GM23338 (cell line): ENCODE measurements at regions not wholly inside any gene's neighbourhood (a gene's known extent, or its start where the extent isn't known, plus 50 kb on each side); places are given as distances from the start of the nearest gene placed in this dataset.

ENCODE experiments used
- ATAC-seq: fragments of 200-7000 bp; cut with Tn5 transposase; 3 replicates; pipeline ENCODE4 v1.9.1; 2020
- DNase-seq: peaks from one replicate; pipeline ENCODE4 v3.0.0-alpha.2; 2015; ENCODE audit warnings: low spot score
- H2AFZ ChIP-seq: fragments of 200-600 bp; sonication (generic); 2 replicates; pipeline ENCODE4 v1.8.0; 2016; ENCODE audit warnings: antibody characterized with exemption, mild to moderate bottlenecking, moderate library complexity
- H3F3A ChIP-seq: fragments of 200-600 bp; sonication (generic); replicated peaks from 2 replicates; pipeline ENCODE4 v1.8.0; 2017; ENCODE audit warnings: antibody characterized with exemption, mixed run types, low read depth
- H3K27ac ChIP-seq: fragments of 200-600 bp; sonication (generic); 2 replicates; pipeline ENCODE4 v1.6.1; 2016; ENCODE audit warnings: low read depth
- H3K27me3 ChIP-seq: fragments of 200-600 bp; sonication (generic); 2 replicates; pipeline ENCODE4 v1.8.0; 2016; ENCODE audit warnings: mild to moderate bottlenecking, mixed run types, moderate library complexity; ENCODE audit not compliant: insufficient read depth
- H3K36me3 ChIP-seq: fragments of 200-600 bp; sonication (generic); 2 replicates; pipeline ENCODE4 v1.8.0; 2016; ENCODE audit warnings: mild to moderate bottlenecking; ENCODE audit not compliant: insufficient read depth
- H3K4me1 ChIP-seq: fragments of 200-600 bp; sonication (generic); 2 replicates; pipeline ENCODE4 v1.8.0; 2016; ENCODE audit warnings: mild to moderate bottlenecking, moderate library complexity; ENCODE audit not compliant: insufficient read depth
- H3K4me2 ChIP-seq: fragments of 200-600 bp; sonication (generic); 2 replicates; pipeline ENCODE4 v1.7.1; 2017; ENCODE audit warnings: mixed run types
- H3K4me3 ChIP-seq: fragments of 200-600 bp; sonication (generic); 2 replicates; pipeline ENCODE4 v1.6.1; 2016; ENCODE audit warnings: mixed run types
- H3K79me2 ChIP-seq: fragments of 200-600 bp; sonication (generic); replicated peaks from 2 replicates; pipeline ENCODE4 v1.8.0; 2017; ENCODE audit warnings: mild to moderate bottlenecking; ENCODE audit not compliant: insufficient read depth
- H3K9me2 ChIP-seq: fragments of 200-600 bp; sonication (generic); 2 replicates; pipeline ENCODE4 v1.8.0; 2017; ENCODE audit not compliant: insufficient read depth
- H4K20me1 ChIP-seq: fragments of 200-600 bp; sonication (generic); replicated peaks from 2 replicates; pipeline ENCODE4 v1.8.0; 2017; ENCODE audit warnings: mild to moderate bottlenecking; ENCODE audit not compliant: insufficient read depth
- H3K27ac Mint-ChIP-seq: 2 replicates; pipeline ENCODE4 v1.8.0; 2020; ENCODE audit warnings: inconsistent platforms, mild to moderate bottlenecking, moderate library complexity, mixed read lengths
- H3K27me3 Mint-ChIP-seq: 3 replicates; pipeline ENCODE4 v1.8.0; 2022; ENCODE audit warnings: low read depth, mild to moderate bottlenecking, moderate library complexity, mixed read lengths, inconsistent platforms; ENCODE audit not compliant: insufficient read depth, poor library complexity
- H3K36me3 Mint-ChIP-seq: 3 replicates; pipeline ENCODE4 v1.8.0; 2021; ENCODE audit warnings: low read depth, mild to moderate bottlenecking, inconsistent platforms, moderate library complexity, mixed read lengths
- H3K4me1 Mint-ChIP-seq: 3 replicates; pipeline ENCODE4 v1.8.0; 2020; ENCODE audit warnings: mild to moderate bottlenecking, inconsistent platforms, mixed read lengths
- H3K4me3 Mint-ChIP-seq: 3 replicates; pipeline ENCODE4 v1.8.0; 2021; ENCODE audit warnings: moderate library complexity, mild to moderate bottlenecking, inconsistent platforms, mixed read lengths
- H3K9me3 Mint-ChIP-seq: 3 replicates; pipeline ENCODE4 v1.8.0; 2020; ENCODE audit warnings: moderate library complexity, mild to moderate bottlenecking, inconsistent platforms, mixed read lengths
- CREB1 ChIP-seq: fragments of 250-450 bp; sonication (Bioruptor Pico); IDR thresholded peaks from 2 replicates; pipeline ENCODE4 v1.5.0; 2020; ENCODE audit warnings: low read depth, mild to moderate bottlenecking, moderate library complexity
- EZH2phosphoT487 ChIP-seq: fragments of 200-600 bp; sonication (generic); IDR thresholded peaks from one replicate; pipeline ENCODE4 v1.8.1; 2018; ENCODE audit warnings: antibody characterized with exemption; ENCODE audit not compliant: unreplicated experiment
- JUNB ChIP-seq: IDR thresholded peaks from one replicate; pipeline ENCODE4 v1.6.1; 2016; ENCODE audit warnings: antibody characterized with exemption; ENCODE audit not compliant: unreplicated experiment
- NANOG ChIP-seq: IDR thresholded peaks from 2 replicates; pipeline ENCODE4 v1.6.1; 2016; ENCODE audit warnings: antibody characterized with exemption, borderline replicate concordance
- POLR2AphosphoS5 ChIP-seq: IDR thresholded peaks from 2 replicates; pipeline ENCODE4 v1.6.1; 2016; ENCODE audit warnings: antibody characterized with exemption, low read depth
- STAT1 ChIP-seq: IDR thresholded peaks from one replicate; pipeline ENCODE4 v1.6.1; 2016; ENCODE audit warnings: antibody characterized with exemption; ENCODE audit not compliant: unreplicated experiment
- ZNF114 ChIP-seq: fragments of 250-450 bp; sonication (Bioruptor Pico); IDR thresholded peaks from 2 replicates; pipeline ENCODE4 v1.5.0; 2020; ENCODE audit warnings: mild to moderate bottlenecking, moderate library complexity
- ZNF331 ChIP-seq: fragments of 250-450 bp; sonication (Bioruptor Pico); IDR thresholded peaks from 2 replicates; pipeline ENCODE4 v1.5.0; 2020; ENCODE audit warnings: low read depth, mild to moderate bottlenecking, moderate library complexity
- TF ChIP-seq, protein P1 (sequence below): fragments of 250-450 bp; sonication (Bioruptor Pico); IDR thresholded peaks from 2 replicates; pipeline ENCODE4 v1.5.0; 2020; ENCODE audit warnings: mild to moderate bottlenecking, moderate library complexity

DNA sequence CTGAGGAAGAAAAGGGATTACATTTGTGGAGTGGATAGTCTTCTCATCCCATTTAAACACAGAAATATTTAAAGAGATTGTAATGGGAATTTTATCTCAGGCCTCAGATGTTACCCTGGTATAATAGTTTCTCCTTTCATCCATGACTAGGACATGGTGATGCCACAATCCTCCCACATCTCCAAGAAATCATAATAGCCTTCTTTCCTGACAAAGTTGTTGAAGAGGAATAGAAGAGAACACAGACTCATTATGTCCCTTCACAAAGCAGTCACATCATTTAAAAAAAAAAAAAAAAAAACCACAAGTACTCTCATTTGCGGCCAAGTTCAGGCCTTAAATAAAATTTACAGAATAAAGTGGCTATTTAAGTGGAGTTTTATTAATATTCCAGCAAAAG, 359.6 kb downstream of the DEPDC1B start:
- Histone ChIP-seq H3K27ac (no peak overlapping the region), H3K36me3 (no peaks in the 10 kb centered on the region), H4K20me1 (no peaks in the 10 kb centered on the region; the same call in 1 of the 2 replicates), H3K27me3 (no peaks in the 10 kb centered on the region), H3K79me2 (no peaks in the 10 kb centered on the region), H3K4me2 (no peak overlapping the region), H3K4me1 (no peaks in the 10 kb centered on the region), H3K4me3 (no peak overlapping the region), H3F3A (no peaks in the 10 kb centered on the region), H2AFZ (no peak overlapping the region), H3K9me2 (no peaks in the 10 kb centered on the region)
- no peaks in the 10 kb centered on the region for H3K4me1 Mint-ChIP-seq
- DNase-seq (no peak), ATAC-seq (no peak)
- no peaks in the 10 kb centered on the region for H3K9me3 Mint-ChIP-seq
- no peaks in the 10 kb centered on the region for H3K27me3 Mint-ChIP-seq
- no peak overlapping the region for H3K4me3 Mint-ChIP-seq
- no peak overlapping the region for H3K27ac Mint-ChIP-seq
- H3K36me3 Mint-ChIP-seq, result no peaks in the 10 kb centered on the region
- TF ChIP-seq NANOG (no peak), CREB1 (no peak), JUNB (no peak), STAT1 (no peak), EZH2phosphoT487 (no peak), ZNF114 (CRISPR knock-in tag) (no peak), POLR2AphosphoS5 (no peak), ZNF331 (CRISPR knock-in tag) (no peak)
- TF ChIP-seq, protein P1, sequence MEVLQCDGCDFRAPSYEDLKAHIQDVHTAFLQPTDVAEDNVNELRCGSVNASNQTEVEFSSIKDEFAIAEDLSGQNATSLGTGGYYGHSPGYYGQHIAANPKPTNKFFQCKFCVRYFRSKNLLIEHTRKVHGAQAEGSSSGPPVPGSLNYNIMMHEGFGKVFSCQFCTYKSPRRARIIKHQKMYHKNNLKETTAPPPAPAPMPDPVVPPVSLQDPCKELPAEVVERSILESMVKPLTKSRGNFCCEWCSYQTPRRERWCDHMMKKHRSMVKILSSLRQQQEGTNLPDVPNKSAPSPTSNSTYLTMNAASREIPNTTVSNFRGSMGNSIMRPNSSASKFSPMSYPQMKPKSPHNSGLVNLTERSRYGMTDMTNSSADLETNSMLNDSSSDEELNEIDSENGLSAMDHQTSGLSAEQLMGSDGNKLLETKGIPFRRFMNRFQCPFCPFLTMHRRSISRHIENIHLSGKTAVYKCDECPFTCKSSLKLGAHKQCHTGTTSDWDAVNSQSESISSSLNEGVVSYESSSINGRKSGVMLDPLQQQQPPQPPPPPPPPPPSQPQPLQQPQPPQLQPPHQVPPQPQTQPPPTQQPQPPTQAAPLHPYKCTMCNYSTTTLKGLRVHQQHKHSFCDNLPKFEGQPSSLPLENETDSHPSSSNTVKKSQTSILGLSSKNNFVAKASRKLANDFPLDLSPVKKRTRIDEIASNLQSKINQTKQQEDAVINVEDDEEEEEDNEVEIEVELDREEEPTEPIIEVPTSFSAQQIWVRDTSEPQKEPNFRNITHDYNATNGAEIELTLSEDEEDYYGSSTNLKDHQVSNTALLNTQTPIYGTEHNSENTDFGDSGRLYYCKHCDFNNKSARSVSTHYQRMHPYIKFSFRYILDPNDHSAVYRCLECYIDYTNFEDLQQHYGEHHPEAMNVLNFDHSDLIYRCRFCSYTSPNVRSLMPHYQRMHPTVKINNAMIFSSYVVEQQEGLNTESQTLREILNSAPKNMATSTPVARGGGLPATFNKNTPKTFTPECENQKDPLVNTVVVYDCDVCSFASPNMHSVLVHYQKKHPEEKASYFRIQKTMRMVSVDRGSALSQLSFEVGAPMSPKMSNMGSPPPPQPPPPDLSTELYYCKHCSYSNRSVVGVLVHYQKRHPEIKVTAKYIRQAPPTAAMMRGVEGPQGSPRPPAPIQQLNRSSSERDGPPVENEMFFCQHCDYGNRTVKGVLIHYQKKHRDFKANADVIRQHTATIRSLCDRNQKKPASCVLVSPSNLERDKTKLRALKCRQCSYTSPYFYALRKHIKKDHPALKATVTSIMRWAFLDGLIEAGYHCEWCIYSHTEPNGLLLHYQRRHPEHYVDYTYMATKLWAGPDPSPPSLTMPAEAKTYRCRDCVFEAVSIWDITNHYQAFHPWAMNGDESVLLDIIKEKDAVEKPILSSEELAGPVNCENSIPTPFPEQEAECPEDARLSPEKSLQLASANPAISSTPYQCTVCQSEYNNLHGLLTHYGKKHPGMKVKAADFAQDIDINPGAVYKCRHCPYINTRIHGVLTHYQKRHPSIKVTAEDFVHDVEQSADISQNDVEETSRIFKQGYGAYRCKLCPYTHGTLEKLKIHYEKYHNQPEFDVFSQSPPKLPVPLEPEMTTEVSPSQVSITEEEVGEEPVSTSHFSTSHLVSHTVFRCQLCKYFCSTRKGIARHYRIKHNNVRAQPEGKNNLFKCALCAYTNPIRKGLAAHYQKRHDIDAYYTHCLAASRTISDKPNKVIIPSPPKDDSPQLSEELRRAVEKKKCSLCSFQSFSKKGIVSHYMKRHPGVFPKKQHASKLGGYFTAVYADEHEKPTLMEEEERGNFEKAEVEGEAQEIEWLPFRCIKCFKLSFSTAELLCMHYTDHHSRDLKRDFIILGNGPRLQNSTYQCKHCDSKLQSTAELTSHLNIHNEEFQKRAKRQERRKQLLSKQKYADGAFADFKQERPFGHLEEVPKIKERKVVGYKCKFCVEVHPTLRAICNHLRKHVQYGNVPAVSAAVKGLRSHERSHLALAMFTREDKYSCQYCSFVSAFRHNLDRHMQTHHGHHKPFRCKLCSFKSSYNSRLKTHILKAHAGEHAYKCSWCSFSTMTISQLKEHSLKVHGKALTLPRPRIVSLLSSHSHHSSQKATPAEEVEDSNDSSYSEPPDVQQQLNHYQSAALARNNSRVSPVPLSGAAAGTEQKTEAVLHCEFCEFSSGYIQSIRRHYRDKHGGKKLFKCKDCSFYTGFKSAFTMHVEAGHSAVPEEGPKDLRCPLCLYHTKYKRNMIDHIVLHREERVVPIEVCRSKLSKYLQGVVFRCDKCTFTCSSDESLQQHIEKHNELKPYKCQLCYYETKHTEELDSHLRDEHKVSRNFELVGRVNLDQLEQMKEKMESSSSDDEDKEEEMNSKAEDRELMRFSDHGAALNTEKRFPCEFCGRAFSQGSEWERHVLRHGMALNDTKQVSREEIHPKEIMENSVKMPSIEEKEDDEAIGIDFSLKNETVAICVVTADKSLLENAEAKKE (CRISPR knock-in tag), result no peak
